NCI-H460 (cell line): ENCODE measurements at regions not wholly inside any gene's neighbourhood (a gene's known extent, or its start where the extent isn't known, plus 50 kb on each side); places are given as distances from the start of the nearest gene placed in this dataset.
"Not testable (repeated sequence)": the region's sequence is repeated elsewhere in the genome, so short reads cannot be mapped to it uniquely, and the experiment has no call there.

Source experiments
- DNase-seq: peaks from one replicate; pipeline ENCODE4 v3.0.0-alpha.2; 2016; ENCODE audit warnings: low read depth; ENCODE audit errors: extremely low read depth

DNA sequence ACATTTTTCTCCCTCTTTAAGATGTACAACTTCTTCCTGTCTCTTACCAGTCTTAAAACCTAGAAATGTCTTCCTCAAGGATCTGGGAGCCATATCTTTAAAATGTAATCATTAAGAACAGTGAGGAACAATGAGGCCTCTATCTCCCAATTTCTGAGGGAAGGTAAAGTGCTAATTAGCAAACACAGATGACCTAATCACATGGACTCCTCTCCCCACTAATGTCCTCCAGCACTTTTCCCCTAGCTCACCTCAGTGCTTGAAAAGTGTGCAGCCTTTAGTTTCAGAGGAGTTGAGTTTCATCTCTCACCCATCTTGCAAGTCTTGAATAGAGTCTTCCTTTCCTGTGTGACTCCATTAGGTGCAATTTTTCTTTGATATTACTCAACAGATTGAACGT is 771.0 kb downstream of the PDCD6IP start:
- DNase-seq = no peak

DNA sequence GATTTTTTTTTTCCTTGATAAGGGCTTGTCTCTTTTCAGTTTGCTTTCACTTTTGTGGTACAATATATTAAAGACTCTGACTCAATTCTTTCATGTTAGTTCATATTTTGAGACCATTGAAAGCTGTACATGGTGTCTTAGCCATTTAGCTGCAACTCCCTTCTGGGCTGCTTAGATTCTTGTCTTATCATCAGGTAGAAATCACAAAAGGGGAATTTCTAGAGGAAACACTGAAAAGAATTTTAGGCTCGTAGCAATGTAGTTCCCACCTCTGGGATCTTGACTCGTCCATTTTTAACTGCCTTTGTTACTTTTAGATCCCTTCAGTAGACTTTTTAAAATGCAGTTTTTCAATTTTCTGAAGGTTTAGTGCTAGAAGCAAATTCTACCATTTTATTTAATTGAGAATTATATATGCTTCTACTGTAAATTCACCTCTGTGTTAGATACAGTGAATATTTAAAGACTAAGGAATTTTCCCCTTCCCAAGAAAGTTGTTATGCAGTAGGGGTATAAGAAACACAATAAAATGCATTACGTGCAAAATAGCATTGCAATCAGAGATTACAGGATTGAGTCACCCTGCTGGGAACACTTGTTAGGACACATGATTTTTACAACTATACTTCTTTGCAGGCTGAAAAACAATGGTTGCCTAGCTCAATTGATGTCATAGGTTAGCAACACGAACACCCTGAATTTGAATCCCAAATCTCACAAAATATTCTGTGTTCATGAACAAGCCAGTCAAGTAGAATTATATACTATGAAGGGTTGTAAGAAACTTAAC is 772.7 kb downstream of the PDCD6IP start:
- no peak for DNase-seq

DNA sequence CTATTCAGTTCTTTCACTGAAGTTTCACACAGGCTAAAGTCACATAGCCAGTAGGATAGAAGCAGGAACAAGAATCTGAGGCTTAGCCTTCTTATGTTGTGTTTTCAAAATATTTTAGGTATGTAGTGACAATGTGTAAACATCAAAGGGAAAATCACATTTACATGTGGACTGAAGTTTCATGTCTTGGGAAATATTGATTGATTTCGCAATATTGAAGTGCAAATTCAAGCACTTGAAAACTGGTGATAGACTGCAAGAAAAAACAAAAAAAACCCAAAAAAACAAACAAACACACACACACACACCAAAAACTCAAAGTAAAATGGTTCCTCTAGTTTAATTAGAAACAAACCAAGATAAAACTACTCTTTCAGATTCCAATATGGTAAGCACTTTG is 773.3 kb downstream of the PDCD6IP start:
- DNase-seq = no peak

DNA sequence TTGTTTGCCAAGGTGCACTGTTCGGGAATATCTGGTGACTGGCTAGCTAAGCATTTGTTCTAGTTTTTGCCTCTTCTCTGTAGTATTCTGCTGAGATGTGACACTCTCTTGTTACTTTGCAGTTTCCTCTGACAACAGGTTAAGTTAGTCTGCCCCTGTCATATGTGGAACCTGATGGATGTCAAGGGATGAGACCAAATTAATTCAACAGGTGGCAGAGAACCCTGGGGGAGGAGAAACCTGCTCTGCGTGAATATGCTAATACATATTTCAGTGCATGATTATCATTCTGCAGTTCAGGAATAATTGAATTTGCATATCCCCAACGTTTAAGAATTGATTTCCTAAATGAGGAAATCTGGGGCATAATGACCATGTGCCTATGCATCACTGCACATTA is 777.3 kb downstream of the PDCD6IP start:
- DNase-seq = no peak

DNA sequence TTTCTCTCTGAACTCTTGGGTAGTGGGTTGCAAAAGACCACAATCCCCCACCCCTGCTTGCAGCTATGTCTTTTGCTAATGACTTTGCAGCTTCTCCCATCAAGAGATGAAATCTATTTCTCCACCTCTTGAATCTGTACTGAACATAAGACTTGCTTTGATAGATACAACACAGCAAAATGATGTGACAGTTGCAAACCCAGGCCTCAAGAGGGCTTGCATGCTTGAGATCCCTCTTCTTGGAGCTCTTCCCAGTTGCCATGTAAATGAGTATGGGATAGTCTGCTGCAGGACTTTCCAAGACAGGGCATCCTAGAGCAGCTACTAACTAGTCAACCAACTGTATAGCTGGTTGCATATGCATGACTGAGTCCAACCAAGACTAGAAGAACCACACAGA is 783.6 kb downstream of the PDCD6IP start:
- DNase-seq = no peak

DNA sequence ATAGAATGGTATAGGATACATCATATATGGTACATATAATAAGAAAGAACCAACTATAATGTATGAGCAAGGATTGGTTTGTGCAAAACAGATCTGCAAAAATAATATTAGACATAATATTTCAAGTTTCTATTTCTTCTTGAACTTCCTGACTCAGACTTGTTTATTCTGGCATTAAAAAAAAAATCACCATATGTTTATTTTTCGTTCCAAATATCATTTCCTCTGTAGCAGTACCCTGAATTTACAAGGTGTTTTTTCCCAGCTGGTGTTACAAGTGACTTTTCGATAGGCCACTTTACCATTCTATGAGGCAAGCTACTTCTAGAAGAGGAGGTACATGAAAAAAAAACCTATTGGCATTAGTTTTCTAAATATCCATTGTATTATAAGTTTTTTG is 785.0 kb downstream of the PDCD6IP start:
- no peak for DNase-seq

DNA sequence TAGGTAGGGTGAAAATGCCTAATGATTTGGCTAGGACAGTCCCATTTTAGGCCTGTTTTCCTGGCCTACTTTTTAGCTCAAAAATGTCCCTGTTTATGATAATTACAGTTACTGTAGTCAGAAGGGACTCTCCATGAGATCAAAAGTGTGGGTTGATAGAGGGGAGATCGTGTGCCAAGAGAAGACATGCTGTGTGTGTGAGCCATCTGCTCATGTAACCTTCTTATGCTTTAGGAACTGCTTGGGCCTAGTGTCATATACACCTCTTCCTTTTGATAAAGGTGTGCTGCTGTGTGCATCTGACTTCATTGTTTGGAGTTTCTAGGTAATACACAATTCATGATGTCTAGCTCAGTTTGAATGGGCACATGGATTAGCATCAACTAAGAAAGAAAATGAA is 786.5 kb downstream of the PDCD6IP start:
- no peak for DNase-seq

DNA sequence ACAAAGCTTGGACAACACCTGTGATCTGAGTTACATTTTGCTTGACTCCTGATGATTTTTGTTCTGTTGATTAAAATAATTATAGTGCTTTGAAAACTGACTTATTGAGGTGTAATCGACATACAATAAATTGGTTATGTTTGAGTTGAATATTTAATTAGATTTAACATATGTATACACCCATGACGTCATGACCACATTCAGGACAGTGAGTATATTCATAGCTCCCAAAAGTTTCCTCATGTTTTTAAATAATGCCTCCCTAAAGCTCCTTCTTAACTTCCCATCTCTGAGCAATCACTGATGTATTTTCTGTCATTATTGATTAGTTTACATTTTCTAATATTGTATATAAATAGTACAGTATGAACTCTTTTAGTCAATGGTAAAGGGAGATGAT is 801.2 kb downstream of the PDCD6IP start:
- no peak for DNase-seq

DNA sequence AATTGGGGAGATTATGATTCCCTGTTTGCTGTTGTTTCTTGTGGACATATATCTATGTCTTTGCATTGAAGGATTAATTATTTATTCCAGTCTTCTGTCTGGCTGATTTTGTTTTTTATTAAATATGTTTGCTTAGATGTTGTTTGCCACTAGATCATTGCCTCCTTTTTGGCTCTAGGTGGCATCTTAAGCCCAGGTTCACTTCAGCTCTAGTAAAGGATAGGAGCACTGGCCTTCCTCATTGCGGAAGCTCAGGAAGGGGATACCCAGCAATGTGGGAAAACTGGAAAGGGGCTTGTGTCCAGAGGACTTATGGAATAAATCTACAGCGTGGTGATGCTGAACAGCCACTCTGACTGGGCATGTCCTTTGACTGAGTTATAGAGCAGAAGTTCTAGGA is 821.6 kb downstream of the PDCD6IP start:
- DNase-seq = no peak

DNA sequence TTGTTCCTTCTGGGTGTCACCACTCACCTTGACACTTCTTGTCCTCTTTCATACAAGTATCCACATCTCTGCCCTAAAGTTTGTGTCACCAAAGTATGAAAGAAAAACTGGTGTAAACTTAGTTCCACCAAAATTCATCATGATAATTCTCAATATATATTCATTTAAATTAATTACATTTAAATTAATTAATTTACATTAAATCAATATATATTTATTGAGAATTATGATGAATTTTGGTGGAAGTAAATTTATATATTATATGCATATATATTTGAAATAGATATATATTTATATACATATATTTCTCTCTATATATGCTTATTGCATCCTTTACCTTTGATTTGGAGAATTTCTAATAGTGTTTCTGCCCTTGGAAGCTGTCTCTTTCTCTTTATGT is 828.3 kb downstream of the PDCD6IP start:
- no peak for DNase-seq

DNA sequence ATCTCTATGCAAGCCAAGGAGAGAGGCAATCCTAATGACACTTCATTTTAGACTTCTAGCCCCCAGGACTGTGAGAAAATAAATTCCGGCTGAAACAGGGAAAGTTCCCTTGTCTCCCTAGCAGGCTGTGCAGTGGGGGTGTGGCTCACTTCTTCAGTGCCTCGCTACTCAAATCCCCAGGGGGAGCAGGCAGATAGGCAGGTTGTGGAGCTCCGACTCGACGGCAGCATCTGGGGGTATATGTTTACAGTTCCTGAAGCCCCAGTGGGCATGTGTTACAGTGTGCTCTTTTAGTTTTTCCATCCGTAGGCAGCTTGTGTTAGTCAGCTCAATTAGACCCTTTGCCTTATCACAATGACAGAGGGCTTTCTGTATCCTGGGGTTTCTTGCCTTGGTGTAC is 836.5 kb downstream of the PDCD6IP start:
- DNase-seq = no peak

DNA sequence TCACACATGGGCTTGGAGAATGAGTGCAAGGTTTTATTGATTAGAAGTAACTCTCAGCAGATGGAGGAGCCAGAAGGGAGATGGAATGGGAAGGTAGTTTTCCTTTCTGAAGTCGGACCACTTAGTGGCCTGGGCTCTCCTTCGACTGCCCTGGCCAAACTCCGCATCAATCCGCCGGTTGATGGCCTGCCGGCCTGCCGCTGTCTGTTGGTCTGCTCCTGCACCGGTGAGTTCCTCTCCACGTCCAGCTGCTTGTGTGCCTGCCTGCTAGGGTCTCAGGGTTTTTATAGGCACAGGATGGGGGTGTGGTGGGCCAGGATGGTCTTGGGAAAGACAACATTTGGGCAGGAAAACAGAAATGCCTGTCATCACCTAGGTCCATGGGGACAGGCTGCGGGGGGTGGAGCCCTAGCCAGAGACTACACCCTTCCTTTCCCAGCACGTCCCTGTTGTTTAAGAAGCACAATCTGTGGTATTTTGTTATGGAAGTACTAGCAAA is 837.0 kb downstream of the PDCD6IP start:
- DNase-seq = no peak

DNA sequence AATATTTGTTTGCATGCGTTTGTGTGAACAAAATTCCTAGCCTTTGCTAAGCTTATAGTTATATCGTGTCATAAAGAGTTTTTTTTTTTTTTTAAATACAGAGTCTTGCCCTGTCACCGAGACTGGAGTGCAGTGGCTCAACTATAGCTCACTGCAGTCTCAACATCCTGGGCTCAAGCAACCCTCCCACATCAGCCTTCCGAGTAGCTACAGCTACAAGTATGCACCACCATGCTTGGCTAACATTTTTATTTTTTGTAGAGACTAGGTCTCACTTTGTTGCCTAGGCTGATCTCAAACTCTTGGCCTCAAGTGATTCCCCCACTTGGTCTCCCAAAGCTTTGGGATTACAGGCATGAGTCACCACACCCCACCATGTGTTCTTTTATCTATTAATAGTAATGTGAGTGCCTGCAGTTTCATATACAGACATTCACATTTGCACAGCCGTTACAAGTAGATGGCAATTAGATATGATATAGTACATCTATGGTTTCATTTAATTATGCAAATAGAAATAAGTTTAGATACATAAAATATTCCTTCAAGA is 848.6 kb downstream of the PDCD6IP start:
- no peak for DNase-seq

DNA sequence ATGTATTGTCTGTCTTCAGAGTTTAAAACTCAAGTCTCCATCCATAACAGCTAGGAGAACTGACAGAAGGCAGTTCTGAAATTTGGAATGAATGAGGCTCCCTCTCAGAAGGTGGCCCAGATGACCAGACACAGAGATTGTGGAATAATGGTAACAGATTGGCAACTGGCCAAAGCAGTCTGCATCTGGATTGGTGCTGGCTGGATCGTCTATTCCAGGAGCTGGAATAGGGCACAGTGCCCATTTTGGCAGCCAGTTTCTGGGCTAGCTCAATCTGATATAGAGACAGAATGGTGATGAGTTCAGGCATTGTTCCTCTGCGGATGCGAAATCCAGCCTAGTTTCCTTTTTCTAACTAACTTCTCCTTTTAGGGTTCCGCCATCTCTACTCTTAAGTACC is 851.7 kb downstream of the PDCD6IP start:
- DNase-seq = no peak

DNA sequence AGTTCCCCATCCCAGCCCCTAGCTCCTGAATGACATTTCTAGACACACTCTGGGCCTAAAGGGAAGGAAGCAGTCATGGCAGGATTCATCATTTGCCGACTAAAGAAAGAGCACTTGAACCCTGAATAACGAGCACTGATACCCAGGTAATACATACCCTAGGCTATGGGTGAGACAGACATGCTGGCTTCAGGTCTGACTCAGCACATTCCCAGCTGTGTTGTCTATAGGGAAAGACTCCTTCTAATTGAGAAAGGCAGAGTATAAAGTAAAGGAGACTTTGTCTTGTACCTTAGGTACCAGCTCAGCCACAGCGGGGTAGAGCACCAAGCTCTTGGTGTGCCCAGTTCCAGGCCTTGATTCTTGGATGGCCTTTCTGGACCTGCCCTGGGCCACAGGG is 870.5 kb downstream of the PDCD6IP start:
- DNase-seq = no peak

DNA sequence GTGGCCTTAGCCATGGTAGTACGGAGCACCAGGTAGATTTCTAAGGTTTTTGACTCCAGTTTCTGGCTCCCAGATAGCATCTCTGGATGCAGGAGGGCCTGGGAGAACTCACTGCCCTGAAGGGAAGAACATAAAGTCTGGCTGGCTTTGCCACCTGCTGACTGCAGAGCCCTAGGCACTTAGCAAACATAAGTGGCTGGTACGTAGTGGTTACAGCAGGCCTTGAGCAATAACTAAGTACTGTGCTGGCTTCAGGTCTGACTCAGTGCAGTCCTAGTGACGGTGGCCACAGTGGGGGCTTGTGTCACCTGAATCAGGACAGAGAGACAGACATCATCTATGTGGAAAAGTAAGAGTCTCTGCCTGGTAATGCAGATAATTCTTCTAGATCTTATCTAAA is 871.1 kb downstream of the PDCD6IP start:
- DNase-seq = no peak

DNA sequence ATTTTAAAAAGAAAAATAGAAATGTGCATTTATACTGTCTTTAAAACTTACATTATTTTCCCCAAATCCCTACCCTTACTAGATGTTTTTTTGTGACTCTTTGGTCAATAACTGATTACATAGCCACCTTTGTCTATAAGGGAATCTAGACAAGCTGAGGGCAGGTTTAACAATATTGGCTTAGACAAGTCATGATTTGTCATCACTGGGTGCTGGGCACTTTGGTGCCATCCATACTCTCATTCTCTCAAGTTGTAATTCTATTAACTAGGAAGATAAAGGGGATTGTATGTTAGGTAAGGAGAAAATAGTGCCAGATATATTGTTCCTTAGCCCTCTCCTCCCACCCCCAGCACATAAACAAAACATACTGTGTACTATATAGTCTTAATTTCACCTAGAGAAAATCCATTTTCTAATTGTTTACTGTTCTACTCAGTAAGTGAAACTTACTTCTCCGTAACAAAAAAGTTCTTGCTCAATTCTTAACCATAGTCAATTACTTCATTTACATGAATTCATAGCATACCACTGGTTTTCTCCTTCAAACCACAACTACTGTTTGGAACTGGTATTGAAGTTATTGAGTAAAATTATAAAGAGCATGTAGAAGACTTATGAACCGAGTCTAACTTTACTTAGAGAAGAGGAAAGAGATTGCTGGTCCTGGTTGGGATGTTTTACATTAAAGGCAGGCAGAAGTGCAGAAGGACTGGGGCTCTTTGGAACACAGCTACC is 877.1 kb downstream of the PDCD6IP start:
- no peak for DNase-seq

DNA sequence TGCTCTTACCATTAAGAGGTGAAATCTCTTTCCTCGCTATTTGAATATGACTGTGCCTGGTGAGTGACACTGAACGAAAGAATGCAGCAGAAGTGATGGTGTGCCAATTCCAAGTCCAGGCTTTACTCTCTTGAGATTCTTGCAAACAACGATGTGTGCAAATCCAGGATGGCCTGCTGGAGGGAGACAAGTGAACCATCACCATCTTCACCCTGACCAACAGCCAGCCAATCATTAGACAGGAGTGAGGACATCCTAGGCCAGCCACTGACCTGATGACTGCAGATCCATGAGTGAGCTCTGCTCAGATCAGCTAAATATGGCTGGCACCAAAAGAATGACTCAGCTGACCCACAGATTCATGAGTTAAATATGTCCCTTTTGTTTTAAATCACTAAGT is 878.0 kb downstream of the PDCD6IP start:
- no peak for DNase-seq

DNA sequence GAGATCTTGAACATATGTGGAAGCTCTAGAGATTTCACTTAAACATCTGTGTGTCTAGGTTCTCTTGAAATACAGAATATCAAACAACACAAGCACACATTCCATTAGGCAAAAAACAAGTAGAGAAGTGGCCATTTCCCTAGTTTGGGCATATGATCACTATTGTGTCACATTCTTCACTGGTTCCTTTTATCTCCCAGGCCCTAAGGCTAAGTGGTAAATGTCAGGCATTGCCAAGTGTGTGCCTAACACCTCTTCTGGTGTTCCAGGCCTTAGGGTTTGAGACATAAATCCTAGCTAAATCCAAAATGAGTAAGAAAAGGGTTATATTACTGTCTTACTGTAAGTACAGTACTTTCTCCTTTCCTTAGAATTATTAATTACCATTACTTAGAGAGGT is 880.1 kb downstream of the PDCD6IP start:
- DNase-seq = no peak

DNA sequence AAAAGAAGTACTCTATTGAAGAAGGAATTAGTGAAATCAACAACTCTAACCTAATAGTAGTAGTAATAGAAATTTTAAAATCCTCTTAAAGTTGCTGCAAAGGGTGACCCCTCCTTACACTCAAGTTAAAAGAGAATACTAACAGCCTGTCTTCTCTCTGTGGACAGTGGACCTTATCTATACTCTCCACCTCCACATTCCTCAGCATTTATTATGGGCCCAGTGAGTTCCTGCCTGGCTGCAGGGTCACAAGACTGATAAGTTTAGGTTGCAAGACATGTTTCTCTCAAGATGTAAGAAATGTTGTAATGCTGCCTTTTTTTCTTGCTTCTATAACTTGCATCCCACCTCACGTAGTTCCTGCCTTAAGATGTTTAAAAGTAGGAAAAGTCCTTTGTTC is 880.6 kb downstream of the PDCD6IP start:
- DNase-seq = not testable (repeated sequence)

DNA sequence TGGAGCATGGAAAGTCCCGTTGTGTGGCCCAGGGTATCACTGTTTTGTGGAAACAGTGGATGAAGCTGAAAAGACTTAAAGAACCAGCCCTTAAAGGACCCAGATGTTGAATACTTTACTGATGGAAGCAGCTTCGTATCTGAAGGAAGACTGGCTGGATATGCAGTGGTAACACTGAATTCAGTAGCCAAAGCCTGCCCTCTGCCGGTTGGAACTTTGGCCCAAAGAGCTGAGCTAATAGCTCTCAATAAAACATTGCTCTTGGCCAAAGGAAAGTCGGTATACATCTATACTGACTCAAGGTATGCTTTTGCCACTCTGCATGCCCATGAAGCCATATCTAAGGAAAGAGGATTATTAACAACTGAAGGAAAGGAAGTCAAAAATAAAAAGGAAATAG is 885.4 kb downstream of the PDCD6IP start:
- peak; percentile 33 for DNase-seq

DNA sequence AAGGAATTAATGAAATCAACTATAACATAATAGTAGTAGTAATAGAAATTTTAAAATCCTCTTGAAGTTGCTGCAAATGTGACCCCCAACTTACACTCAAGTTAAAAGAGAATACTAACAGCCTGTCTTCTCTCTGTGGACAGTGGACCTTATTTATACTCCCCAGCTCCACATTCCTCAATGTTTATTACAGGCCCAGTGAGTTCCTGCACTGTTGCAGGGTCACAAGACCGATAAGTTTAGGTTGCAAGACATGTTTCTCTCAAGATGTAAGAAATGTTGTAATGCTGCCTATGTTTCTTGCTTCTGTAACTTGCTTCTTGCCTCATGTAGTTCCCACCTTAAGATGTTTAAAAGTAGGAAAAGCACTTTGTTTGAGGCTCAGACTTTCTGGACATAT is 888.1 kb downstream of the PDCD6IP start:
- DNase-seq = no peak
